AML-193 (cell line): ENCODE measurements at regions not wholly inside any gene's neighbourhood (a gene's known extent, or its start where the extent isn't known, plus 50 kb on each side); places are given as distances from the start of the nearest gene placed in this dataset.
"Not testable (repeated sequence)": the region's sequence is repeated elsewhere in the genome, so short reads cannot be mapped to it uniquely, and the experiment has no call there.

ENCODE experiments used
- DNase-seq, 2 experiments: peaks; one replicate each; lab custom pipeline; 2025; lab: John Stamatoyannopoulos, UW

DNA sequence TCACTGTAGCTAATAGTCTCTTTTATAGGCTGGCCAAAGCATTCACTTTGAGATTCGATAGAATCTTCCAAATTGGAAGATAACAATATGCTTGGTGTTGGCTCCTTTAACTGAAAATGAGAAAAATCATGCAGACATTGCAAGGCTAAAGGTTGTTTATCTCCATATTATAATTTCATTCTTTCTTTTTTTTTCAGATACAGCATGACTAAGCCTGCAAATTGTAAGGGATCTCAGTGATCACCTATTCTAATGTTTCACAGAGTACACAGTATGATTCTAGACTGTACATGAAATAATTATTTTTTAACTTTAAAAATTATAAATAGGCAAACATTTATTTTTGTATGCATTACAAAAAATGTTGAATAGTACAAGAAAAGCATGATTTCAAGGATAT, 451.7 kb upstream of the DDI1 start:
- DNase-seq: no peak

DNA sequence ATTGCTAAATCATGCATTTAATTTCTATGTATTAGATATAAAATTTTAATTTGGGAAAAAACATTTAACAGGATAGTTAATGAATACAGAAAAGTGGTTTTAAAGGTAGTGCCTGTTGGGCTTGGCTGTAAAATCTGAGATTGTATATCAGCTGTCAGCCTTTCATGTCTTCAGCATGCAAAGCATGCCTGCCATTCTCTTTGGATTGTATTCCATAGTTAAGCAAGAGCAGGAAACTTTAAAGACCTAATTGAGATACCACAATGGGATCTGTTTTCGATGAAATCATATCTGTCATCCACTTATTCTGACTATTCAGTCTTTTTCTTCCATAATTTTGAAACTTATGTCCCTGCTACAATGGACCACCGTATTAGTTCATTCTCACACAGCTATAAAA, 451.0 kb upstream of the DDI1 start:
- DNase-seq: no peak

DNA sequence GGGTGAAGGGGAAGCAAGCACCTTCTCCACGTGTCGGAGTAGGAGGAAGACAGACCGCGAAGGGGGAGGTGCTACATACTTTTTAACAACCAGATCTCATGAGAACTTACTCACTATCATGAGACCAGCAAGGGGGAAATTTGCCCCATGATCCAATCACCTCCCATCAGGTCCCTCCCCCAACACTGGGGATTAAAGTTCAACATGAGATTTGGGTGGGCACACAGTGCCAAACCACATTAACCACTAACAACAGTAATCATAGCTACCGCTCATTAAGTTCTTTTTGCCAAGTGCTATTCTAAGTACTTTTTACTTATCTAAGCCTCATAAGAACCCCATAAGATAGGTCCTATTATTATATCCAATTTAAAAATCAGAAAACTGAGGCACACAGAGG, 450.5 kb upstream of the DDI1 start:
- no peak for DNase-seq

DNA sequence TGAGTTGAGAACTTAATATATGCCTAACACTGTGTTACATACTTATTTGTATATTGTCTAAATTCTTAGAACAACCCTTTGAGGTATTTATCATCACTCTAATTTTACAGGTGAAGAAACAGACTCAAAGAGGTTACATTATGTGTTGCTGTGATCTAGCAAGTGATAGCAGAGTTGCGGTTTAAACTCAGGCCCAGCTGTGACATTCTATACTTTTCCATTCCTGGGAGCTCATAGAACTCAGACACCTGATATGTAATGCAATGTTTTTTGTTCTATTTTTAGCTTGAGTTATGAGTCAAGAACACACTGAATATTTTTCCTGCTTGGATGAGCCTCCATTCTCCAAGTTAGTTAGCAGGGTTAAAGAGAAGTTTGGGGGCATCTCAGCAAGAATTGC, 449.7 kb upstream of the DDI1 start:
- DNase-seq: no peak

DNA sequence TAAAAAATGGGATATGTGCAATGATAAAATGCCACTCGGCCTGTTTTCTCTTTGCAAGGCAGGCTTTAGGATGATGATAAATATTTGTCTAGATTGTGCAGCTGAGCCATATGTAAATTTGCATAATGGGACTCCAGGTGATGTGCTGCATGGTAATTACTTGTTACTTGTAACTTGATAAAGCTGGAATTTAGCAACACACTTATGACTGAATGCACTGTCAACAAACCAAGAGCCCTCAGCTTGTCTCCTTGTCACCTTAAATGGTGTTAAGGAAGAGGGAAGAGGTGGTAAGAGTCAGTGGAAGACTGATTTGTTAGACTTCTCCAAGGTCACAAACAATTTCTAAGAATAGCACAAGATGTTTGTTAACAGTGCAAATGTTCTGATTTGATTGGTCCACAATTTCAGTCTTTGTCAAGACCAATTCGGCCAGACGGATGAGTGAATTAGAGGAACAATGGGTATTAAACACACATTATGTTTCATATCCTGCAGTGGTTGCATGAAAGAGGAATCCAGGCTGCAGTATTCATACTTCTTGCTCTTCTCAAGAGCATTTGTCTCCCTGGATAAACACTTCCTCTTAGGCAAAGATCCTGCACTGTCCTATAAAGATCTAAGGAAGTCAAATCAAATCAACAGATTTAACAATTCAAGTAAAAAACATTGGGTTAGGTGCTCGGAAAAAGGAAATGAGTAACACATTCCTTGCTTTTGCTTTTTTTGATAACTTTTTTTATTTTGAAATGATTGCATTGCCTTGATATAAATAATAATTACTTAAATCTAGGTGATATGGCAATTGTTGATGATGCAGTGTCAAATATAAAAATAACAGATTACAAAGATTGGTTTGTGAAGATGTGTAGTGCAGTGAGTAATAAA, 448.3 kb upstream of the DDI1 start:
- DNase-seq: no peak

DNA sequence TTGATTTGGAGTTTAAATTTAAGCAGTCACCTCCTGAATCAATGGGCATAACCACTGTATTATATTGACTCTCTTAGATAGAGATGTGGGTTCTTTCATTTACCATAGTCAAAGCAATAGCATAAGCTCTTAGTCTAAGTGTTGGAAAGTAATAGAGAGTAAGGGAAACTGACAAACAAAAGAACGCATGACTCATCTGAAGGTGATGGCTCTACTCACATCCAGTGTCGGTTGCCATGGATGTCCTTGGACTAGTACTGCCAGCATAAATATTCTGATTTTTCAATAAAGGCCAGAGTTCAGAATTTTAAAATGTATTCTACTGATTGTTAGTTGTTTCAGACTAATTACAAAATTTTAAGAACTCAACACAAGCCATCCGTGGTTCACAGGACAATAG, 444.9 kb upstream of the DDI1 start:
- no peak for DNase-seq

DNA sequence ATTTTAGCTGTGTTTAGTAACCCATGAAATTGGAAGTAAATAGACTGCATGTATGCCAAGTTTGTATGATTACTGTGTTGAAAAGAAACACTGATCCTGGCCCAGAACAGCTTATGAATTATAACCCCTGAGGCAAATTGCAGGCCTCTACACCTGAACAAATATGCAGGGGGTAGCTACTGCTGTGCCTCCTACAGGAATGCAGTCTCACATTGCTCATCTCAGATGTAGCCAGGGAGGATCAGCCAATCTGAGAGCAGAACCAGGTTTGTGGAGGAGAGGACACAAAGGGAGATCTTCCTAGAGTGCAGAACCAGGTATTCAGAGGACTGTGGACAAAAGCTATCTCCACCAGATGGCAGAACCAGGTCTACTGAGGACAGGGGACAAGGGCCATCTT, 442.2 kb upstream of the DDI1 start:
- no peak for DNase-seq

DNA sequence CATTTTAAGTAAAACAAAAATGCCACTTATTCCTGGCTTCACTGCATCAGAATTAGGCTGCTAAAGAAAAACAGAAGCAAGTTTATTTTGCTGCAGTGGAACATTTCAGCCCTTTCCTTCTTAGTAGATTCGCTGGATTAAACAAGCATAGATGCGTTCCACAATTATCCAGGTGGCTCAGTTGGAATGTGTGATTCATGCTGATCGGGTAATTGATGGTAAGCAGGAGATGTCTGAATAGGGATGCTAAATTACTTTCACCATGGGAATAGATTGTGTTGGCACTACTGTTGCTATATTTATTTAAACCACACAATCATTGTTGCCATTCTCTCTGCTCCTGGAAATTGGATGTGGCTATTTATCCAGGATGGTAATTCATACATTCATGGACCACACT, 440.1 kb upstream of the DDI1 start:
- no peak for DNase-seq

DNA sequence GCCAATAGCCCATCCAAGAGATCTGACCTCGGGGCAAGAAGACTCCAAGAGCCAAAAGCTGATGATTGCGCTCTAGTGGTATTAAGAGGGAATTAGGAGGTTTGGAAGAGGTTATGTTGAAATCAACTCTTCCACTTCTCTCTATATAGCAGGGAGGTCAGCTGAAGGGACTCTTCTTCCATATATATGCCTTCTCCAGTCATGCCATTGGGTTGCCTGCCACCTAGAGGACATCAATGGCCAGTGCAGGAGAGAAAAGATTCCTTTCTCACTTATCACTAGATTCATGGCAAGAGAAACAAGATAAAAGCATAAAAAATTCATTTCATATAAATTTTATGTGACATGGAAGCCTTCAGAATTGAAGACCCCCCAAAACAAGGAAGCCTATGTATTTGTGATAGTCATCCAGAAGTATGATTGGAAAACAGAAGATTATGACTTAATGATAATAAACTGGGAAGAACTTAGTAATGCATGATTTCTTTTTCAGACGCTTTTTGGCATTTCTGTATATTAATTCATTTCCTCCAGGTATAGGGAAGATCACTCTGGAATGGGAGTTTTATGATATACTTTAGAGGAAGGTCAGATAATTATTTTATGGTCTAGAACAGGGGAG, 435.1 kb upstream of the DDI1 start:
- DNase-seq: peak; percentile 44 to 59

DNA sequence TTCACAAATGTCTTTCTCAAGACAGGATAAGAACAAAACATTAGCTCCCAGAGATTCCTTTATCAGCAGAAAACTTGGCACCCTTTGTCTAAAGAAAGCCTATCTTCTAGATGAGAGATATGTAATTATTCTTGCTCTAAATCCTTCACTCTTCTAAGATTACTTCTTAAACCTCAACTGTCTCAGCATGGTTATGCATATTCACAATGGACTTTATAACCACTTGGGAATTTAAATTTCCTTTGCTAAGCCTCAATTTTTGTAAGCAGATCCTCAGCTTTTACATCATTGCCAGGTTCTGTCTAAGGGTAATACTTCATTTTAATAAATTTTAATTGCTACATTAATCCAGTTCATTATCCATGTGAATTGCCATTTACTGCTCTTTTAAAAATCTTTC, 433.6 kb upstream of the DDI1 start:
- no peak for DNase-seq

DNA sequence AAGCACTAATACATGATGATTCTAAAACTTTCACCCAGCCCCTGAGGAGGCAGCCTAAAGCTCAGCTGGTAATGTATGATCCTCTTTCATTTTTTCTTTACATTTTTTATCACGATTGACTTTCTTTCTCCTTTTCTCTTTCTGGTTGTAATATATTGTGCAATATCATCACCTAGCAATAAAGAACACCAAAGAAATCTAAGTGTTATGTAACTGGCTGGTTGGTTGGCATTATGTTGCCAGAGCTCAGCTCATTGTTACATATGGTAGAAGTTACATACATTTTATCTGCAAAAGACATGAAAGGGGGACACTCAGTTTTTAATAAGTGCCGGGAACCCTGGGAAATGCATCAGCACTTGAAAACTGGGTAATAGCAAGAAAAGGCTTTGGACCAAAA, 432.1 kb upstream of the DDI1 start:
- DNase-seq: no peak

DNA sequence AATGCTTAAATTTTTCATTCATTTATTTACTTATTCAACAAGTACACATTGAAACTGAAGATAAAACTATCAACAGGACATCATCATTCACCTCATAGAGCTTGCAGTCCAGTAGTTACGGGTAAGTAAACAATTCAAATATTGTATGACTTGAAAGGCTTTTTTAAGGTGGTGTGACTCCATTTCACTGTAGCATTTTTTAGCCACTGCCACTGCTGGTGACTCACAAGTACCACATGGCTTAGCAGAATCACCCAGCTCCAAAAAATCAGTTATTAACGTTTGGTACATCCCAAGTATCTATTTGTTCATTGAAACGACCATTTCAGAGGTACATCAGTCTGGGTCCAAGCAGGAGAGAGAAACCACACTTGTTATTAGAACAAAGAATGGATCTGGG, 427.9 kb upstream of the DDI1 start:
- DNase-seq: no peak

DNA sequence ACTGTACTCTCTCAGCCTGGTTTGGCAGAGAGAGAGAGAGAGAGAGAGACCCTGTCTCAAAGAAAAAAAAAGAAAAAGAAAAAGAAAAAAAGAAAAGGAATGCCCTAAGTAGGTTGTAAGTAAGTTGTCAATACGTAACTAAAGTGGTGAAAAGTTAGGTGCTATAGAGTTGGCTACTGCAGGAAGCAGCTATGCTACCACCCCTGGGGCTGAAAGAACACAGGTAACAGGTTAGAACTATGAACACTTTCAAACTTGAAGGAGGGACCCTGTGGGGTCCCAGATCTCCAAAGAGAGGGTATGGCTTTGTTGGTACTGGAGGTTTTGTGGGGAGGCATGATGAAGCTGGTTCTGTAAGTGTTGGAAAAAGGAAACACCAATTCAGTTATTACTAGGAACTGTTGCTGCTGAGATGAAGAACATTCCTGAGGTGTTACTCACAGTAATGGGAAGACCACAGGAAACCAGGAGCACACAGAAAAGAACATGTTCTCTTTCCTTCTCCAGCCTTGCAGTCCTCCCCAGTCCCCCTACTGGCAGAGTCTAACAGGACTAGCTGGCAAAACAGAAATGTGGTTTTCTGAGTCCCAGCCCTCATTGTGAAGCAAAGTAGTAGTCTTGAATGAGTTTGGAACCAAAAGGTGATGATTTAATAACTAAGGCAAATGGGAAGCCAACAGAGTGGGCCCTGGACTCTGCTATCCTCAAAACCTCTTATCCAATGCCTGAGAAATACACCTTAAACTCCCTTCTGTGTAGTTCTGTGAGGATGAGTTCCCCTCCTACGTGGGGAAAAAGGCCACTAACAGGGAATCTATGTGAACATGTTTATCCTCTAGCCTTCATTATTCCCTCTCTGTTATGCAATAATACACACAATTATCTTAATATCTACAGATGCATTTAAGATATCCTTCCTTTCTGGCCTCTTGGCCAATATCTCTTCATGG, 427.0 kb upstream of the DDI1 start:
- DNase-seq: no peak

DNA sequence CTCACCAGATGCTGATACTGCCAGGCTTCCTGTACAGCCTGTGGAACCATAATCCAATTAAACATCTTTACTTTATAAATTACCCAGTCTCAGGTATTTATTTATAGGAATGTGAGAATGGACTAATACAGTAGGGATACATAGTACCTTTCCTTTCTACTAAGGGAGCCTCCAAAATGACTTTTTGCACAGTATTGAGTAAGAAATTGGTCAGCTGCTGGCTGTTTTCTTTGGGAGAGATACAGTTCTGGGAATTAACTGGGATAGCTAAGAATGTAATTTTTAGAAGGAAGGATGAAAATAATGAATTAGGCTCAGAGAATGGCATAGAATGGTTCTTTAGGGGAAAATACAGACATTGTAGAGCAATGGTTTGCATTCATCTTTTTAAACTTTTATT, 426.0 kb upstream of the DDI1 start:
- DNase-seq: no peak

DNA sequence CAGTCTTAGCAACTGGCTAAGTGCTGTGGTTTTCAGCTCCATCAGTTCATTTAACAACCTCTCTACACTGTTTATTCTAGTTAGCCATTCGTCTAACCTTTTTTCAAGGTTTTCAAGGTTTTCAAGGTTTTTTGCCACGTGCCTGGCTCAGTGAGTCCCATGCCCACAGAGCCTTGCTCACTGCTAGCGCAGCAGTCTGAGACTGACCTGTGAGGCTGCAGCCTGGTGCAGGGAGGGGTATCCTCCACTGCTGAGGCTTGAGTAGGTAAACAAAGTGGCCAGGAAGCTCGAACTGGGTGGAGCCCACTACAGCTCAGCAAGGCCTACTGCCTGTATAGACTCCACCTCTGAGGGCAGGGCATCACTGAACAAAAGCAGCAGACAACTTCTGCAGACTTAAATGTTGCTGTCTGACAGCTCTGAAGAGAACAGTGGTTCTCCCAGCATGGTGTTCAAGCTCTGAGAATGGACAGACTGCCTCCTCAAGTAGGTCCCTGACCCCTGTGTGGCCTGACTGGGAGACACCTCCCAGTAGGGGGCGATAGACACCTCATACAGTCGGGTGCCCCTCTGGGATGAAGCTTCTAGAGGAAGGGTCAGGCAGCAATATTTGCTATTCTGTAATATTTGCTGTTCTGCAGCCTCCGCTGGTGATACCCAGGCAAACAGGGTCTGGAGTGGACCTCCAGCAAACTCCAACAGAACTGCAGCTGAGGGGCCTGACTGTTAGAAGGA, 424.7 kb upstream of the DDI1 start:
- DNase-seq: not testable (repeated sequence)

DNA sequence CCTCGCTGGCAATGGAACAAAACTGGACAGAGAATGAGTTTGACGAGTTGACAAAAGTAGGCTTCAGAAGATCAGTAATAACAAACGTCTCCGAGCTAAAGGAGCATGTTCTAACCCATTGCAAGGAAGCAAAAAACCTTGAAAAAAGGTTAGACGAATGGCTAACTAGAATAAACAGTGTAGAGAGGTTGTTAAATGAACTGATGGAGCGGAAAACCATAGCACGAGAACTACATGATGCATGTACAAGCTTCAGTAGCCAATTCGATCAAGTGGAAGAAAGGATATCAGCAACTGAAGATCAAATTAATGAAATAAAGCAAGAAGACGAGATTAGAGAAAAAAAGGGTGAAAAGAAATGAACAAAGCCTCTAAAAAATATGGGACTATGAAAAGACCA, 424.0 kb upstream of the DDI1 start:
- not testable (repeated sequence) for DNase-seq

DNA sequence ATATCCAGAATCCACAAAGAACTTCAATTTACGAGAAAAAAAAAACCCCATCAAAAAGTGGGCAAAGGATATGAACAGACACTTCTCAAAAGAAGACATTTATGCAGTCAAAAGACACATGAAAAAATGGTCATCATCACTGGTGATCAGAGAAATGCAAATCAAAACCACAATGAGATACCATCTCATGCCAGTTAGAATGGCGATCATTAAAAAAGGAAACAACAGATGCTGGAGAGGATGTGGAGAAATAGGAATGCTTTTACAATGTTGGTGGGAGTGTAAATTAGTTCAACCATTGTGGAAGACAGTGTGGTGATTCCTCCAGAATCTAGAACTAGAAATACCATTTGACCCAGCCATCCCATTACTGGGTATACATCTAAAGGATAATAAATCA, 419.9 kb upstream of the DDI1 start:
- DNase-seq: not testable (repeated sequence)

DNA sequence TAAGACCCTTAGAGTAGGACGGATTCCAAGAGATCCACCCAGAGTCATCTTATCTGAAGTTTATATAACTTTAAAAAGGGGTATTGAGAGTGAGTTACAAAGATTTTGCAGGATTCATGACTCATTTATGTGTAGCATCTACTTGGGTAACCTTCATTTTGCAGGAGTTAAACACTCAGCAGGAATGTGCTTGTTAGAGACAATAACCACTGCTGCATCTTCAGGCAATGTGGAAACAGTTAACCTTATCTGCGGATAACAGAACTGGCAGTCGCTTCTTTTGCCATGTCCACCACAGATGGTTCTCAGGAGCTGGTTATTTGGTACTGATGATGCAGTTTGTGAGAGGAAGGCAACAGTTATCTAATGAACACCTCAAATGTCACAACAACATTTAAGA, 417.9 kb upstream of the DDI1 start:
- DNase-seq: no peak

DNA sequence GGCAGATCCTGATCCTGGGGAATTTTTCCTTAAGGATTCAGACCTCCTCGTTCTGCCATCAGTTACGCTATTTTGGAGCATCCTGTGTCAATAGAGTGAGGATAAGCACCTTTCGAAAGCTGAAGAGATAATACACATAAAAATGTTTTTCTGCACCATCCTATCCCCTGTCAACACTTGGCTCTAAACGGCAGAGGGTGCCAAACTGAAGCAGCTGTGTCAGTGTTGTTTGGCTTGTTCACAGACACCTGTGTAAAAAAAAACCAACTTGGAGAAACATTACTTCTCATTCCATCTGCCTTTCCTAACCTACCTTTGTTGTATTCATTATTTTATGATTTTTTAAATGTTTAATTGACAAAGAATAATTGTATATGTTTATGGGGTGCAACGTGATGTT, 417.0 kb upstream of the DDI1 start:
- no peak for DNase-seq

DNA sequence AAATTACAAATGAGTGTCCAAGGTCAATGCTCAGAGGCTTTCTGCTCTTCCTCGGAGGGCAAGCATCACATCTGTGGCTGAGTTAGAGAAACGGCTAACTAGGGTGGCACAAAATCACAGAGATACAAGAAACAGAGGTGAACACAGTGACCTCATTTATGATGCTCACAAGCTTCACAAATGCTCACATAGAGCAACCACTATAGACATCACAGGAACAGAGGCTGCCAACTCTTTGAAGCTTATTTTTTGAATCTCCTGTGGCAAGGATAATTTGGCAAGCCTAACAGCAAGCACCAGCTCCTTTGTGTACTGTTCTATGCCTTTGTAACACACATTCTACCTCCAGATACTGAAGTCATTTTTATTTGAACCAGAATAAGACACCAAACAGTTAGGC, 416.5 kb upstream of the DDI1 start:
- DNase-seq: no peak

DNA sequence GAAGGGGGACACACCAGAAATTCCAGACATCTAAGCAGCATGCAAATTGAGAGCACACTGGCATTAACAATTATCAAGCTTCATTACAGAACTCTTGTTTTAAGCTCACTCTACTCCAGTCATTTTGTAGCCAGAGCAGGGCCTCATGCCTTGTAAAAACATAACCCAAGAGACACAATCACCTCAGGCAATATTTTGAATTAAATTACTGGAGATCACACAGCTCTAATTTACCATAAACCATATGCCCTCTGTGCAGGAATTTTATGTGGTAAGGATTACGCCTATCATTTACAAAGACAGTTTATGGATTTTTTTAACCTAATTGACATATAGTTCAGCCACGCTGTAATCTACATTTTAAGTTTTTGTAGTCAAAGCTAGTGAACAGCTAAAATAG, 414.1 kb upstream of the DDI1 start:
- no peak for DNase-seq

DNA sequence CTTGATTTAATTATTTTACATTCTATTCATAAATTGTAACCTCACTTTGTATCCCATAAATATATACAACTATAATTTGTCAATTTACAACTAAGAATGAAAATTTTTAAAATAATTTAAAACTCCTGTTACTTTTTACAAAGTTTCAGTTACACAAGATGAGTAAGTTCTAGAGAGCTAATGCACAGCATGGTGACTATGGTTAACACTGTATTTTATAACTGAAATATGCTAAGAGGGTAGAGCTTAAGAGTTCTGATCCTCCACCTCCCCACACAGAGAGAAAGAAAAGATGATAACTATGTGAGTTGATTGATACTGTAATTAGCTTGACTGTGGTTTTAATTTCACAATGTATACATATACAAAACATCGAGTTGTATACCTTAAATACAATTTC, 412.5 kb upstream of the DDI1 start:
- no peak for DNase-seq
